GM19324 (cell line): ENCODE measurements at regions not wholly inside any gene's neighbourhood (a gene's known extent, or its start where the extent isn't known, plus 50 kb on each side); places are given as distances from the start of the nearest gene placed in this dataset.

ENCODE experiments used
- ATAC-seq: cut with Tn5 transposase; IDR thresholded peaks from one replicate; pipeline ENCODE4 v1.9.1; 2021; ENCODE audit warnings: mild to moderate bottlenecking, moderate library complexity; ENCODE audit not compliant: unreplicated experiment, low FRiP score

DNA sequence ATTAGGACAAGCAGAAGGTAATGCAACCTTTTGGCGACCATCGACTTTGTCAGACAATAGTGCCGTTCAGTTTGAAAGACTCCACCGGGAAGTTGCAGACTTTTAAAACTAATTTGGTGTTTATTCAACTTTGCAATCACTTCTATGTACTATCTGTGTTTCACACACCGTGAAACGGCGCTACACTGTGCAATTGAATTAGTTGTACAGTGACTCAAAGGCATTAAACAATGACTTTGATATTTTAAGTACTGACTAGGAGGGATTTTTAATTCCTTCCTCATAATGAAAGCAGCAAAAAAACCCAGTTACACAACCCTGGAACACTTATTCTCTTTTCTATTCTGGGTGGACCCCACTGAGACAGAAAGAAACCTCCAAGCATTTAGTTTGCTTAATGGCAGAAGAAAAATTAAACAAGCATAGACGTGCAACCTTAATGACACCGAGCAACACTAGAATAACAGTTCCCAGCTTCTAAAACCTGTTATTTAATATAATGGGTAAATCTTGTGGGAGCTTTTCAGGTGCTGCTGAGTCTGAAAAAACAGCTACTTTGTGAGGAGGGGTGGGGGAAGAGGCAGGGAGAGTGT is 176.8 kb downstream of the LMO4 start:
- no peak for ATAC-seq

DNA sequence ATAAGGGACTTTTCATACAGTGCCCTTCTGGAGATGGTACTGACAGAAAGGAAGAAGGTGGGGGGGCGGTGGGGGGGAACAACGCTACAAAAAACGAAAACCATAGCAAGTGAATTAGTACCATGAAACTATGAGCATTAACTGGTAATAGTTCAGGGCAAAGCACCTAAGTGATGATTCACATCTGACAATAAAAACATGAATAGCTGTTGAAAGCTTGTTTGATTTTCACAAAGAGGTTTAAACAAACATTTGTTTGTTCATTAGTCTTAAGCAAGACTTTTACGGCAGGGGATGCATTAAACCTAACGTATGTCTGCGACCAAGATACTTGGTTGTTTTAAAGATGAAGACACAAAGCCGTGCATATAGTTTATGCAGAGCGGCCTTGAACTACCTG is 177.5 kb downstream of the LMO4 start:
- no peak for ATAC-seq

GRCh38 chr1:87508247-87508787 is 179.6 kb downstream of the LMO4 start:
- no peak for ATAC-seq

DNA sequence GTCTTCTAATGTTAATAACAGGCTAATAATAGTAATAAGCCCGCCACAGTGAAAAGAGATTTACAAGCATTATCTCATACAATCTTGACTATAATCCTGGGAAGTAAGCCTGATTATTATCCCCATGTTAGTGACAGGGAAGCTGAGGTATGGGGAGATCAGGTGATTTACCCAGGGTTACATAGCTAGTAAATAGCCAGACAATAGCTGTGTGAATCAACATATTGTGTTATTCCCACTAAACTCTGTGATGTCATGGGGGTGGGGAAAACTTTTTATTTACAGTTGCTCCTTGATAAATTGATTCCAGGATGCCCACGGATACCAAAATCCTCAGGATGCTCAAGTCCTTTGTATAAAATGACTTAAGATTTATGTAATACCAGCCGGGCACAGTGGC is 181.9 kb downstream of the LMO4 start:
- no peak for ATAC-seq

GRCh38 chr1:87511449-87511848 is 182.8 kb downstream of the LMO4 start:
- no peak for ATAC-seq

DNA sequence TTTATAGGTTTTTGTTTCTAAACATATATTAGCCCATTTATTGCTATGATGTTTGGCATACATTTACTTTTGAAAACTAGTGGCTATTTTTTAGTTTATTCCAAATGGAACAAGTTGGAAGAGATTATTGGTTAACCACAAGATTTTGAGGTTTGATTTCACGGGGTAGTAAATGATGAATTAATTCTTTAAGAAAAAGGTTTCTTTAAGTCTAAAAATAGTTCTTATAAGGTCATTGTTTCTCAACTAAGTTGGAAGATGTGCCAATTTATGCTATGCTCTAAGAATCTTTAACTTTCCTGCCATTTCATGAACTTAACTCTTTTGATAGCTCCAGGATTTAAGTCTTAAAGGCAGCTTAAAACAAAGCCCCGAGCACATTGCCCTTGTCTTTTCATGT is 183.8 kb downstream of the LMO4 start:
- no peak for ATAC-seq

- ATAC-seq, result no peak
Observed at GRCh38 chr1:87513255-87513654, 184.6 kb downstream of the LMO4 start.

- ATAC-seq, result no peak
Observed at GRCh38 chr1:87513966-87514660, 185.4 kb downstream of the LMO4 start.

GRCh38 chr1:87515781-87516180 is 187.1 kb downstream of the LMO4 start:
- no peak for ATAC-seq

GRCh38 chr1:87518794-87519193 is 190.1 kb downstream of the LMO4 start:
- no peak for ATAC-seq

- no peak for ATAC-seq
Observed at GRCh38 chr1:87521452-87521851, 192.8 kb downstream of the LMO4 start.

GRCh38 chr1:87523466-87523865 is 194.8 kb downstream of the LMO4 start:
- ATAC-seq, result no peak

- ATAC-seq, result no peak
Observed at GRCh38 chr1:87524021-87524754, 195.5 kb downstream of the LMO4 start.

DNA sequence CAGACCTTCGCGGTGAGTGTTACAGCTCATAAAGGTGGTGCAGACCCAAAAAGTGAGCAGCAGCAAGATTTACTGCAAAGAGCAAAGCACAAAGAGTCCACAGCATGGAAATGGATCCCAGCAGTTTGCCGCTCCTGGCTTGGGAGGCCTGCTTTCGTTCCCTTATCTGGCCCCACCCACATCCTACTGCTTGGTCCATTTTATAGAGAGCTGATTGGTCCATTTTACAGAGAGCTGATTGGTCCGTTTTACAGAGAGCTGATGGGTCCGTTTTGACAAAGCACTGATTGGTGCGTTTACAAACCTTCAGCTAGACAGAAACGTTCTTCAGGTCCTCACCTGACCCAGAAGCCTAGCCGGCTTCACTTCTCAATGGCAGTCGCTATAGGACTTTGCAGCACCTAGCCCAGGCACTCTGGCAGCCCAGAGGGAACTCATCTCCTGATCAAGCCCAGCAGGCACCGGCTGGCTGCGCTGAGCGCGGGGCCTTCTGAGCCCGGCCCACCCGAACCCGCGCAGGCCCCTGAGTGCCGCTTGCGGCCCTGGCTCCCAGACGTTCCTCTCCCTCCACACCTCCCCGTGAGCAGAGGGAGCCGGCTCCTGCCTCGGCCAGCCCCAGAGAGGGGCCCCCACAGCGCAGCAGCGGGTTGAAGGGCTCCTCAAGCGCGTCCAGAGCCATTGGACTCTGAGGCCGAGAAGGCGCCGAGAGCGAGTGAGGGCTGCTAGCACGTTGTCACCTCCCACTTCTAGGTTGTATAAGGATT is 200.3 kb downstream of the LMO4 start:
- ATAC-seq, result no peak

GRCh38 chr1:87530042-87530807 is 201.5 kb downstream of the LMO4 start:
- no peak for ATAC-seq

DNA sequence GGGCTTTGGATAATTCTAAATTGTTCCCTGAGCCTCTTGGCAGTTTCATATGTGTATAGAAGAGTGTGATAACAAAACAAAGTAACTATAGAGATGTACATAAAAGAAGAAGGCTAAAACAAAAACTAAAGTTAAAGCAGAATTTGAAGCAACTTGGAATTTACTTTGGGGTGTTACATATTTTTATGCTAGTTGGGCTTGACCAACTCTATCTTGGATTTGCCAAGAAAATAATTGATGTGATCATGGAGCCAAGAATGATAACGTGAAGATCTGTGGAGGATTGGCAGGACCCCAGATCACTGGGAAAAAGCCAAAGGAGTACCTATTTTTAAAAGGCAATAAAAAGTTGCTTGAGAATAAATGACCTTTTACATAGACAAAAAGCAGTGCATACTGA is 206.9 kb downstream of the LMO4 start:
- ATAC-seq, result no peak

DNA sequence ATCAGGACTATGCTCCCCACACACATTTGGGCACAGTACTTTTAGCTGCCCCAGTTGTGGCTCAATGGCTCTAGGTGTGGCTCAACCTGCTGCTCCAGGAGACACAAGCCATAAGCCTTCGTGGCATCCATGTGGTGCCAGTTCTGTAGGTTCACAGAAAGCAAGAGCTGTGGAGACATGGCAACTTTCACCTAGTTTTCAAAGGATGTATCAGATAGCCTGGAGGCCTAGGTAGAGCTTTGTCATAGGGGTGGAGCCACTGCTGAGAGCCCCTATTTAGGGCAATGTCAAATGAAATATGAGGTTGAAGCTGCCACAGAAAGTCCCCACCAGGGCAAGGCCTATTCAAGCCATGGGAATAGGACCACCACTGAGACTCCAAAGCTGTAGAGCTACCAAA is 210.5 kb downstream of the LMO4 start:
- no peak for ATAC-seq

DNA sequence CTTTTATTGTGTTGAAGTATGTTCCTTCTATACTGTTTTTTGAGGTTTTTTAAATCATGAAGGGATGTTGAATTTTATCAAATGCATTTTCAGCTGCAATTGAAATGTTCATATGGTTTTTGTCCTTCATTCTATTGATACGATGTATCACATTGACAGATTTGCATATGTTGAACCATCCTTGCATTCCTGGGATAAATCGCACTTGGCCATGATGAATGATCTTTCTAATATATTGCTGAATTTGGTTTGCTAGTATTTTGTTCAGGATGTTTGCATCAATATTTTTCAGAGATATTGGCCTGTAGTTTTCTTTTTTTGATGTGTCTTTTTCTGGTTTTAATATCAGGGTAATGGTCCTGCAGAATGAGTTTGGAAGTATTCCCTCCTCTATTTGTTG is 214.0 kb downstream of the LMO4 start:
- no peak for ATAC-seq

- ATAC-seq, result no peak
Observed at GRCh38 chr1:87549738-87550137, 221.1 kb downstream of the LMO4 start.

DNA sequence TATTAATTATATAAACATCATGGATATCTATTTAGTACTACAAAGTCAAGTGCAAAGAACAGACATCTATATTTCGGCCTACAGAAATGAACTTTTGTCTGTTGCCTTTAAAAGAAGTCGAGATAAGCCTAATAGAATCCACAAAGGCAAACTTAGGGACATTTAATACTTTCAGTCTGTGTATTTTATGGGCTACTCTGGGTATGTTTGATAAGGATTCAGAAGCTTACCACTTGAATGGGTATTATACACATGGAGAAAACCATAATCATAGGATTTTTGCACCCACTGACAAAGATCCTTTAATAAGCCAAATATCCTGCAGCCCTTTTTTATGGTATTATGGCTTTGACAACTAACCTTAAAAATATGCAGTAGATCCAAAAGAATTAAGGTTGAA is 224.8 kb downstream of the LMO4 start:
- no peak for ATAC-seq
